ENCODE measurements at regions not wholly inside any gene's neighbourhood (a gene's known extent, or its start where the extent isn't known, plus 50 kb on each side); places are given as distances from the start of the nearest gene placed in this dataset.

- no peaks in the 10 kb centered on the region for H3K9me2 ChIP-seq (ENCODE audit: insufficient read depth)
- TF ChIP-seq CTCF (conservative IDR thresholded peaks at IDR 0.05) (no peak), EZH2 (IDR thresholded peaks at IDR 0.05; ENCODE audit: low read depth) (no peak)
- ChIA-PET POLR2A (ENCODE audit: unreplicated experiment) (no interaction called here), CTCF (no interaction called here)
- no peaks in the 10 kb centered on the region for H3K27me3 ChIP-seq (ENCODE audit: insufficient read depth, low read depth)
- H3K36me3 ChIP-seq (ENCODE audit: low read depth): no peaks in the 10 kb centered on the region
- peaks cover 5% of the 10 kb centered on the region; the same call in 1 of the 2 replicates for H3K4me1 ChIP-seq (replicated peaks; ENCODE audit: insufficient read depth)
- intact Hi-C loops (cut with micrococcal nuclease; ENCODE audit: unreplicated experiment): no loop called here
- H3K9me3 ChIP-seq (ENCODE audit: insufficient read depth, low read depth): no peaks in the 10 kb centered on the region
- no peak overlapping the region for H2AFZ ChIP-seq
- BruUV-seq (replicated peaks): no TSS peak
- H3K27ac ChIP-seq: no peak overlapping the region
- H3K79me2 ChIP-seq (ENCODE audit: low read depth): no peaks in the 10 kb centered on the region
- no peak overlapping the region for H3K4me3 ChIP-seq
- no peaks in the 10 kb centered on the region for H4K20me1 ChIP-seq (ENCODE audit: insufficient read depth)
- DNase-seq: peak in 1 of 2 experiments; percentile 57
- no peaks in the 10 kb centered on the region for H3F3A ChIP-seq (ENCODE audit: insufficient read depth, low read depth)
- no peak overlapping the region for H3K4me2 ChIP-seq
Measured at GRCh38 chr3:69669070-69669469, 70.2 kb upstream of the MITF start.

- peak; percentile 48 to 86 for DNase-seq
- no peak overlapping the region for H3K27ac ChIP-seq
- H3K4me2 ChIP-seq: peak overlapping the region; percentile 32; the same call in 1 of the 2 replicates
- CTCF ChIA-PET: no interaction called here
- no peak overlapping the region for H3K4me3 ChIP-seq
- H3K9me3 ChIP-seq (ENCODE audit: insufficient read depth, low read depth): no peaks in the 10 kb centered on the region
- BruUV-seq (replicated peaks): no TSS peak
- H3K79me2 ChIP-seq (ENCODE audit: low read depth): no peaks in the 10 kb centered on the region
- H3K9me2 ChIP-seq (ENCODE audit: insufficient read depth): no peaks in the 10 kb centered on the region
- TF ChIP-seq EZH2 (IDR thresholded peaks at IDR 0.05; ENCODE audit: low read depth): no peak
- H3K27me3 ChIP-seq (ENCODE audit: insufficient read depth, low read depth): no peaks in the 10 kb centered on the region
- intact Hi-C loops (cut with micrococcal nuclease; ENCODE audit: unreplicated experiment): no loop called here
- no peaks in the 10 kb centered on the region for H3K36me3 ChIP-seq (ENCODE audit: low read depth)
- POLR2A ChIA-PET (ENCODE audit: unreplicated experiment): no interaction called here
- no peaks in the 10 kb centered on the region for H4K20me1 ChIP-seq (ENCODE audit: insufficient read depth)
- peaks cover 5% of the 10 kb centered on the region; the same call in 1 of the 2 replicates for H3K4me1 ChIP-seq (replicated peaks; ENCODE audit: insufficient read depth)
- H2AFZ ChIP-seq: peak overlapping the region; percentile 44; the same call in 1 of the 2 replicates
- no peaks in the 10 kb centered on the region for H3F3A ChIP-seq (ENCODE audit: insufficient read depth, low read depth)
Measured at GRCh38 chr3:69665026-69665737, 74.1 kb upstream of the MITF start.

- no peak for TF ChIP-seq EZH2 (IDR thresholded peaks at IDR 0.05; ENCODE audit: low read depth)
- Histone ChIP-seq H3K27me3 (ENCODE audit: insufficient read depth, low read depth) (no peaks in the 10 kb centered on the region), H3F3A (ENCODE audit: insufficient read depth, low read depth) (no peaks in the 10 kb centered on the region), H3K4me3 (no peak overlapping the region), H4K20me1 (ENCODE audit: insufficient read depth) (no peaks in the 10 kb centered on the region), H2AFZ (no peak overlapping the region), H3K27ac (no peak overlapping the region), H3K4me2 (no peak overlapping the region), H3K36me3 (ENCODE audit: low read depth) (no peaks in the 10 kb centered on the region), H3K9me2 (ENCODE audit: insufficient read depth) (no peaks in the 10 kb centered on the region), H3K9me3 (ENCODE audit: insufficient read depth, low read depth) (no peaks in the 10 kb centered on the region), H3K4me1 (replicated peaks; ENCODE audit: insufficient read depth) (peaks cover 5% of the 10 kb centered on the region; the same call in 1 of the 2 replicates), H3K79me2 (ENCODE audit: low read depth) (no peaks in the 10 kb centered on the region)
- POLR2A ChIA-PET (ENCODE audit: unreplicated experiment): no interaction called here
- CTCF ChIA-PET: no interaction called here
- no peak for DNase-seq
- BruUV-seq (replicated peaks): no TSS peak
- intact Hi-C loops (cut with micrococcal nuclease; ENCODE audit: unreplicated experiment): no loop called here
Measured at GRCh38 chr3:69660631-69661030, 78.6 kb upstream of the MITF start.

GRCh38 chr3:69659180-69659910 lies 79.9 kb upstream of the MITF start:
- Histone ChIP-seq H3F3A (ENCODE audit: insufficient read depth, low read depth) (no peaks in the 10 kb centered on the region), H3K79me2 (ENCODE audit: low read depth) (no peaks in the 10 kb centered on the region), H4K20me1 (ENCODE audit: insufficient read depth) (no peaks in the 10 kb centered on the region), H2AFZ (no peak overlapping the region), H3K4me3 (no peak overlapping the region), H3K9me3 (ENCODE audit: insufficient read depth, low read depth) (no peaks in the 10 kb centered on the region), H3K9me2 (ENCODE audit: insufficient read depth) (no peaks in the 10 kb centered on the region), H3K27me3 (ENCODE audit: insufficient read depth, low read depth) (no peaks in the 10 kb centered on the region), H3K27ac (no peak overlapping the region), H3K4me2 (no peak overlapping the region), H3K36me3 (ENCODE audit: low read depth) (no peaks in the 10 kb centered on the region), H3K4me1 (replicated peaks; ENCODE audit: insufficient read depth) (no peaks in the 10 kb centered on the region; the same call in 1 of the 2 replicates)
- intact Hi-C loops (cut with micrococcal nuclease; ENCODE audit: unreplicated experiment): no loop called here
- CTCF ChIA-PET: no interaction called here
- no TSS peak for BruUV-seq (replicated peaks)
- TF ChIP-seq EZH2 (IDR thresholded peaks at IDR 0.05; ENCODE audit: low read depth) (no peak), CTCF (conservative IDR thresholded peaks at IDR 0.05) (no peak)
- DNase-seq: no peak
- POLR2A ChIA-PET (ENCODE audit: unreplicated experiment): no interaction called here
